GM21360 (cell line): ENCODE measurements at regions not wholly inside any gene's neighbourhood (a gene's known extent, or its start where the extent isn't known, plus 50 kb on each side); places are given as distances from the start of the nearest gene placed in this dataset.
"Not testable (repeated sequence)": the region's sequence is repeated elsewhere in the genome, so short reads cannot be mapped to it uniquely, and the experiment has no call there.

Experiments used
- ATAC-seq: cut with Tn5 transposase; IDR thresholded peaks from one replicate; pipeline ENCODE4 v1.9.1; 2021; ENCODE audit warnings: mild to moderate bottlenecking, moderate library complexity; ENCODE audit not compliant: unreplicated experiment

DNA sequence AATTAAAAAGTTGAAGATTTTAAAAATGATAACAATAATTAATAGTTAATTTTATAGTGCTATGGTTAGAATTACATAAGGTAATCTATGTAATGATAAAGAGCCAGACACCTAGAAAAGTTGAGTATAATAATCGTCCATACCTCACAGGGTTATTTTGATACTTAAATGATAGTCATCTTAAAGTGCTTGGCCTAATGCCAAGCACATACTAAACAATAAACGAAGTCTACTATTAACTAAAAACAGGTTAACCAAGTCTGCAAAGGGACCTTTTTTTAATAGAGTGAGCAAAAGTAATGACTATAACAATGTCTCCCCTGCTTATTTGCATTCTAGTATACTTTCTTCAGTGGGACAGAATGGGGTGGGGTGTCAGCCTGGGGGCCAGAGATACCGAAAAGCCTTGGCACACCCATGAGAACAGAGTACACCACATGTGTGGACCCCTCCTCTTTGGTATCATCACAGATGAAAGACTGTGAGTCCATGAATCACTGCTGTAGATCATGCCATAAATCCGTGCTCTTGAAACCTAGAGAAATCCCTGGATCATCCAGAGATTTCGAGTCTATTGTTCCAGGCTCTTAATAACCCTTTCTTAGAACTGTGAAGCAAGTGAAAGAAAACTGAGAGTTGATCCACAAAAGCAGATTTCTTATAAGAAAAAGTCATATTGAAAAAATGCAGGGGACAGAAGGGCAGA lies 249.5 kb downstream of the PRELID2 start:
- no peak for ATAC-seq

DNA sequence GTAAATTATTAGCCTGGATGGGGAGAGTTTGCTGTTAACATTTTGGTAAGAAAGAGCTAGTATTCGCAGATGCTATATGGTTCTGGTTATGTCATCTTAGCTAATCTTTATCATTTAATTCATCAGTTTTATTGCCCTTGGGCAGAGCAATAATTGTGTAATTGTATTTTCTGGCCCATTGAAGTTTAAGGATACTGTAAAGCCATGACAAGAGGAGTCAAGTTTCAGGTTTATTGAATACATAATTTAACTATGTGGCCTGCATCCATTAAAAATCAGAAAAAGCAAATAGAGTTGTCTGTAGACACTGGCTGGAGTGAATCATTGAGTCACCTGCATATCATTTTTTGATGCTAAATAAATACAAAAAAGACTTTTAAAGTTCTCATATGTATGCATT lies 255.8 kb downstream of the PRELID2 start:
- ATAC-seq: no peak

DNA sequence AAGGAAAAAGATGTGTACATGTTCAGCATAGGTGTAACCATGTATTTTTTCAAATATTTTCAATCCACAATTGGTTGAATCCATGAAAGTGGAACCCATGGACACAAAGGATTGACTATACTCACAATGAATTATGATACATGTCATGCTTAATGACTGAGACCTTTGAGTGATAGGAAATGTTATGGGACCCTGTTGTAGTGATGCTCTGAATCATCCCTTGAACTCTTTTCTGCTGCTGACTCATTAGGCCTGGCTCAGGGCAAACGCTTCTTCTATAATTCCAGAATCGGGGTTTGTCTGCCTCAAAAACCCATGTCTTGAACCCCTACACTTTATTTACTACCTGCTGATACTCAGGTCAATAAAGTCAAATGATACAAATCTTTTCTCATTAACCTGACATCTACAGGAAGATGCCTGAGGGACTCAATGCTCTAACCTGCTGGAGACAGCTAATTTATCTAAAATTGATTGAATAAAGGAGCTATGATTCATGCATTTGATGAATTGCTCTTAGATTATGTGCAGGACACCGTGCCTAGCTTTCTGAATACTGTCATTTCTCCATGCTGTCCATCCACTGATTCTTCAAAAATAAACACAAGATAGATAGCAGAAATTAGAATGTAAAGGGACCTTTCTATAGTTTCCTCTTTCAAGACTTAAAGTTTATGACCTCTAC lies 260.1 kb downstream of the PRELID2 start:
- ATAC-seq: no peak

DNA sequence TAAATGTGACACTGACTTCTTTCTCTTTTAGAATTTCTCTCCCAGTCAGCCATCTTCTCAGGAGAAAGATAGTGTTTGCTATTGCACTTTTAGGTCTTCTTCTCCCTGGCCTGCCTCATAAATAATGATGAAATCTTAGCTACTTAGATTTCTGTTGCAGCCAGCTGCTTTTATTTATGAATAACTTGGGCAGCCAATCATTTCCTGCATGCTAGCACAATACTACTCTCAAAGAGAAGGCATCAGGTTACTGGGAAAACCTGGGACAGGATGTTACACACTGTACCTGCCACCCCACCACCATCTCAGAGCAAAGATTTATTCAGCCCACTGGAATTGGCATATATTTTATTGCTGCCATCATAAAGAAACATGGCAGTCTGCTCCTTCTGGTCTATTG lies 266.6 kb downstream of the PRELID2 start:
- ATAC-seq: no peak

DNA sequence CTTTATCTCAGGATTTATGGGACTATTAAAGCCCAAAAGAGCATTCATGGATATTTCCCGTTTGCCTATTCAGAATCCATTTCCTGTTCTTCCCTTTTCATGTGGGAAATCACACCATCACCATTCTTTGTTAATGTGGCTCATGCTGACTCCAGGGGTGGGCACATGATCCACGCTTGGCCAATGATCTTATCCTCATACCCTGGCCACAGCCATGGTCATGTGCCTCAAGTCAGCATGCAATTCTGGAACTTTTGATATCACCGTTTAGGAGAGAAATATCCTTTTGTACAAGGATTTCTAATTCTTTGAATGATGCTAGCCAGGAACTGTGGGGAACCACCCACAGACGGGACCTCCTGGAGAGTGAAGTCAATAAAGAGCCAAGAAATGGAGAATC lies 272.2 kb downstream of the PRELID2 start:
- ATAC-seq: no peak

DNA sequence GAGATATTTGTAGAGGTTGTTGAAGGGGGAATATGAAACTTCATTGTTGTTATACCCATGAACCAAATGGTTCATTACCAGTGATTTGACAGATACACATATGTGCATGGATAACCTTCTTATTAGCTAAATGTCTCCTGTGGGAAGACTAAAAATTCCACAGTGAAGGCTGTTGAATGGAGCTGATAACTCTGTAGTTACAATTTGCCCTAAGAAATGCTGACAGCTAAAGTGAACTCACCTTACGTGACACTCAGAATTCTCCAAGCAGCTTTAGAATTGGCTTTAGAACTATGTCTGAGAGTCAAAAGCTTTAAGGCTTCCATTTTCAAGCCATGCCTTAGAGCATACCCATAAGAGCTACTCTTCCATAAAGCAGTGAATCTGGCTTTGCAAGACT lies 276.9 kb downstream of the PRELID2 start:
- no peak for ATAC-seq

DNA sequence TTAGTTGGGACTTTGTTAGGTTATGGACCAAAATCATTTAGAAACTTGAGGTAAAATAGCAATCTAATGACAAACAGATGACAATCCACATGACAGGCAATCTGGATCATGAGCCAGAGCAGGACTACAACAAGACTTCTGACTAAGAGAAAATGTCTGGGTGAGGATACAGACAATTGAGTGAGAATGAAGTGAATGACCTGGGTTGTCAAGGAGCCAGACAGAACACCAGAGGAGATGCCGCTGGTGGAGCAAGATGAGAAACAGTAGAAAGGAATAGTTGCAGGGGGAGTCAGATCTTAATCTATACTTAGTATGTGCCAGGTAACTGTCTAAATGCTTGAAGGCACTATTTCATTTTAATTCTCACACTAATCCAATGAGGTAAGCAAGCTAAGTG lies 277.8 kb downstream of the PRELID2 start:
- ATAC-seq: no peak

DNA sequence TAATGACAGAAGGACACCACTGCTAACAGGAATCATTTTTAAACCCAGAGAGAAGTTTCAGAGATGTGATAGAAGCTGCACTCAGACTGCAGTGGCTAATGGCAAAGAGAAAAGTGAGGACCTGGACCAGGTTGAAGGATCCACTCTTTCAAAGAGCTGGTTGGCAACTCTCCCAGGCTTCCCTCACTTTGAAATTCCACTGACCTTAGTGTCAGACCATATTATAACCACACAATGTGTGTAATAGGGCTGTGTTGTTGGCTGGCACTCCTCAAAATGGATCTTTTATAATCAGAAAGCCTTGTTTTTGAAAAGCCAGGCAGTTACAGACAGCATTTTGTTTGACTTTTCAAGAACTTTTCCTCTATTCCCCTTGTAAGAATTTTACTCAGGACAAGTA lies 280.7 kb downstream of the PRELID2 start:
- ATAC-seq: no peak

DNA sequence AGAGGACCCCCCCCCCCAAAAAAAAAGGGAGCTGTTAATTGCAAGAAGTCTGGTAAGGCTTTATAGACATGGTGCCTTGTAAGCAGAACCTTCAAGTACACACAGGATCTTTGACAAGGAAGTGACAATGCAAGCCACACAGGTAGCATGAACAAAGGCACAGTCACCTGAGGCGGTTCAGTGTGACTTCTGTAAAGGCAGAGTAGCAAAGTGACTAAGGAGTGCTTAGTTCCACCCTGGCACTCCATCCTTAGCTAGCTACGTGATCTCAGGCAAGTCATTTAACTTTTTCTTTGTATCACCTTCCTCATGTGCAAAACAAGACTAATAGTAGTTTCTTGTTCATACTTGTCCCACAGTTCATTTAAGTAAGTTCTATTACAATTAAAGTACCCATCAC lies 282.0 kb downstream of the PRELID2 start:
- no peak for ATAC-seq

DNA sequence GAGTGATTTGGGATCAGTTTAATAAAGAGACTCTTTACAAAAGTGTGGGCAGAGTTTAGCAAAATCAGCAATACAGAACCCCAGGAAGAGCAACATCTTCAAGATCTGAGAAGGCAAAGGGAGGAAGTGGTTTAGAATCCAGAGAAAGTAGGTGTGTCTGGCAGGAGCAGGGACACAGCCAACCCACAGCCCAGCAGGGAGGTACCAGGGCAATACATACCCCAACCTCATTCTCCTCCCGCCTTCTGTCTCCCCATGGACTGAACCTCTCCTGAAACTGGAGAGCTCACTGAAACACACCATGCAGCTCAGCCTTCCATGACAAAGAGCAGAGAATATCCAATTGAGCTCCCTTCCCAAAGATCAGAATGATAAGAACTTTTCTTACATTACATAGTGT lies 283.4 kb downstream of the PRELID2 start:
- no peak for ATAC-seq

DNA sequence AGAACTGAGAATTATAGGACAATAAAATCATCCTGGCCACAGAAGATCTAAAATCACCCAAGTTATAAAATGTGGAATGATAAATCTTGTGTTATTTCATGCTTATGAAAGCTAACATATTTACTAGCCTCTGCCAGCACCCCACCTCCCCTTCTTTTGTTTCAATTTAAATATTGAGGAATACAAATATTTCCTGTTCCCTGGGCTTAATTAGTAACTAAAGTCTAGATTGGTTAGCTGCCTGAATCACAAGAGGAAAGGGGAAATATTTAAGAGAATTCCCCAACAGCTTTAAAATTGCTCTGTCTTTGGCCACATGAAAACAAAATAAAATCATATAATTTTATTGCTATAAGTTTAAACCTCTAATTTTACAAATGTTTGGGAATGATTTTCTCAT lies 287.0 kb downstream of the PRELID2 start:
- ATAC-seq: no peak

DNA sequence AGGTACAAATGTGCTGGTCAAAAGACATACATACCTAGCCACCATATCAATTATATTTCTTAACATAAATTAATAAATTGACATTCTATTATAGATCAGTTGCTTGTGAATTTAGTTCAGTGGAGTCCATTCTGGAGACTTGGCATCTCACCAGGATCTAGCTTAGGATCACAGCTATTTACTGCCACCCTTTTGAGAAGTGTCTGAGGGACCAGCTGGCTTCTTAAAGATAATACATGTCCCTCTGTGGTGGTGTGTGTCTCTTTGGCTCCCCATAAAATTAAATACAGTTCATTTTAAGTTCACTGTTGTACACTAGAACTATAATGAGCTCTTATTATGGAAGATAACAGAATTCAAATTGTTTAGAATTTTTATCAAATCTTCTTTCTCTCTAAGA lies 290.7 kb downstream of the PRELID2 start:
- no peak for ATAC-seq

DNA sequence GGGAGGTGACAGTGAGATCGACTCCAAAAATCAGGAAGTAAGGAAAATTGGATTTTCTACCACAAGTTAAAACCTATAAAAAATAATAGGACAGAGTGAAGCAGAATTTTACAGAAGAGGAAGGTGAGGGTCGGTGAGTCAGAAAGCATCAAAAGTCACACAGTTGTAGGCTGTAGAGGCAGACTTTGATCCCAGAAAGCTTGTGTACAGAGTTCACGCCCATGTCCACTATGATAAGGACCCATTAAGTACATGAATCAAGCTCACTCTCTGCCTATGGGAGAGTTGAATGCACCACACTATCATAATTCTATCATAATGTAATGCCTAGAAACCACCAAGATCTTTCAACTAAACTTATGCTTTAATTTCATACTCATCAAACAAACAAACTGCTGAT lies 291.2 kb downstream of the PRELID2 start:
- no peak for ATAC-seq

DNA sequence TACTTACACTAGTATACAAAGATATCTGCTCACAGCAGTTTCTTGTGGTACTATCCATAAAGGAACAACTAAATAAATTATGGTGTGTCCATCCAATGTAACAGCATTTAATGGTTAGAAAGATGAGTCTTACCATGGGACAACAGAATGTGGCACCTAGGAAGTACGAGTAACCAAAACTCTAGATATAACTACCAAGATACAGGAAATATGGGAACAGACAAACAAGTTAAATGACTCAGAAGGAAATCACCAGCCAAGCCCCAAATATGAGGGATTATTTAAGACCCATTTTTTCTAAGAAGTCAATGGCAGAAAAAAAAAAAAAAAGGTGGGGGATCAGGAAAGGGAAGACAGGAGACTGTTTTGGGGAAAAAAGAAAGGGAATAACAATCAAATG lies 294.8 kb downstream of the PRELID2 start:
- no peak for ATAC-seq

DNA sequence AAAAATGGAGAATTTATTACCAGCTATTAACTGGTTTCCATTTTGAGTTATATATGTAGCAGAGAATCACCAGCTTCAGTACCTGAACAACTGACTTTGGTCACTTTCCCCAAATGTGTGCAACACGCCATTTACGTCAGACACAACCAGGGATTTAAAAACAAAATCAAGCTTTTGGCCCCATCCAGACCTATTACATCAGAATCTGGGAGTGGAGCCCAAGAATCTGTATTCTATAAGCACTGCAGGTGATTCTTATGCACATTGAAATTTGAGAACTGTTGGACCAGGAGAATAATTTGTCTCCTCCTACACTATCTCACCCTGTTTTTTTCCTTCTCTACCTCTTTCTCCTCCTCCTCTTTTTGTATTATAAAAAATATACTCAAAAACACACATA lies 295.9 kb downstream of the PRELID2 start:
- no peak for ATAC-seq

DNA sequence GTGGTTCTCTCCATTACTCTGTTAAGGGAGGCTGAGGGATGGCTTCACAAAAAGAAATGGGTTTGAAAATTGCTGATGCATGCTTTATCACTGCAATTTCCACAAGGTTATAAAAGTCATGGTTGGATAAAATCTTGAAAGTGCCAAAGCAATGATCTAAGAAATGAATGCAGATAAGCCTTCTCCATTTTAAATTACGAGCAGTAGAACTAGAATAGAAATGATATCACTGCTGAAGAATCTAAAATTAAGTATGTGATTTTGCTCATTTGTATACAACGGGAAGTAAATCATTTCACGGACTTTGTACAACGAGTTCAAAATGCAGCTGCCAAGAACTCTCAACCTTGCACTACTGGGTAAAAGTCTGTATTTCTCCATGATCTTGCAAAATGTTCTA lies 299.0 kb downstream of the PRELID2 start:
- ATAC-seq: no peak

DNA sequence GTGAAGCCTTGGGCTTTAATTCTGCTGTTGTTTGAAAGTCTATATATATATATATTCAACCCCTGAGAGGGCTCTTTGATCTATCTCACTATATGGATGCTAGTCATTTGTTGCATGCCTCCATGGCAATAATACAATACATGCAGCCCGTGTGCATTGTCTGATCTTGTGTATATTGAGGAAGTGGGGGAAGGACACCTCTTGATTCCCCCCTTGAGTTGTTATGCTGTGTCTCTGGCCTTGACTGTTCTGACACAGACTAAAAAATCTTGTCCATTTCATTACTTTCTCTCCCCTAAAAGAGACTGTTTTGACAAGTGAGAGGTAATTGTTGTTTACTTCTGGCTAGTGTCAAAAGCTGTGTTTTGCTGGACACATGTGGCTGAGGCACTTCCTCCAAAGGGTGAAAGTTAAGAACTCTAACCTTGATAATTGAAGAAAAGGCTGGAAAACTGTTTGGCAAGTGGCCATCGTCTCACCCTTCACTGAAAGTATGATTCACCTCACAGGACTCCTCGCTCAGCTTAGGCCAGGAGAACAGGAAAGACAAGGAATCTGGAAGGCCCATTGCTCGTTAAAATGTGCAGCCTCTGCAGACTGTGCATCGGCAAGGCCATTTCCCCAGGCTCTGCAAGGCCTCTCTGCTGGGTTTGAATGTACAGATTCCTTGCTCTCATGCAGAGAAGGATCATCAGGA lies 304.0 kb downstream of the PRELID2 start:
- ATAC-seq: no peak

DNA sequence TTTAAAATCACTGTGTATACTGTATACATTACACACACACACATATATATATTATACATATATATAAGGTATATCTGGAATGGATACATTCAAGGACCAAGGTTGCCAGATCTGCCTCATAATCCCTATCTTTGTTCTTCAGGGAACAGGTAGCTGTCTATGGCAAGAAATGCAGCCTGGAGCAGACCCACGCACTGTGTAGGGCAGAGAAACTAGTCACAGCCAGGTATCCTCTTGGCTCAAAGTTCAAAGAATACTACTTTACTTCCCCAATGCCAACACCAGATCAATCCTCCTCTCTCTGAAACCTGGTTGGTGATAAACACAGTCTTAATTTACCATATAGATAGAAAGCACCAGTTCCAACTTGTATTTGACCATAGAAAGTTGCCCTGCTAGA lies 313.6 kb downstream of the PRELID2 start:
- ATAC-seq: no peak

DNA sequence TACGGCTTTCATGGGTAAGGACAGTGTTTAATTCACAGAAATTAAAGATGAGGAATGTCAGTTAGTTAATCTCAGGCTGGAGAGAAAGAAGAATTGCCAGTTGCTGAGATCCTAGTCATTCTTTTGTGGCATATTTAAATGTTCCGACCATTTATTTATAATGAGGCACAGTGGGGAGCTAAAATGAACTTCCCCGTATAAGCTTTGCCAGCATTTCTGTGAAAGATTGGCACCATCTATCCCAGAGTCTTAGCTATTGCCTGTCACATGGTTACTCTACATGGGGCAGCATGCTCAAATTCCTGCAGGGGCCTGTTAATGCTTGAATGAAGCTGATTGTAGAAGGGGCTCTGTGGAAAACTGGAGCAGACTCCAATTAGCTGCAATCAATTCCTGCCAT lies 314.1 kb downstream of the PRELID2 start:
- ATAC-seq: no peak

DNA sequence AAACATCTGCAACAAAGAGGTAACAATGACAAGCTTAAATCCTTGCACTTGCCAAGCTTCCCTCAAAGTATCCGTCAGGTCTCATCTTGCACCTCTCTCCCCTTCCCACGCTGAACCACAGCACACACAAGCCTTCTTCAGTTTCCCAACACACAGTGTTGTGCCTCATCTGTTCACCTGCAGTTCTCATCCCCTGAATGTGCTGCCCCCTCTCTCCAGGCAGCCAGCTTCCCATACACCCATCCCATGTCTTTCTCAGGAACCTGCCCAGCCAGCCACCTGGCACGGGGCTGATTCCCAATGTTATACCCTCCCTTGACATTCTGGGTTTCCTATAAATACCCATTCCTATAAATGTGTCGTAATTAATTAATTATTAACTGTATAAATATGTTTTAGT lies 314.8 kb downstream of the PRELID2 start:
- ATAC-seq: no peak

DNA sequence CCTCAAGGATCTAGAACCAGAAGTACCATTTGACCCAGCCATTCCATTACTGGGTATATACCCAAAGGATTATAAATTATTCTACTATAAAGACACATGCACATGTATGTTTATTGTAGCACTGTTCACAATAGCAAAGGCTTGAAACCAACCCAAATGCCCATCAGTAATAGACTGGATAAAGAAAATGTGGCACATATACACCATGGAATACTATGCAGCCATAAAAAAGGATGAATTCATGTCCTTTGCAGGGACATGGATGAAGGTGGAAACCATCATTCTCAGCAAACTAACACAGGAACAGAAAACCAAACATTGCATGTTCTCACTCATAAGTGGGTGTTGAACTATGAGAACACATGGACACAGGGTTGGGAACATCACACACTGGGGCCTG lies 317.6 kb downstream of the PRELID2 start:
- ATAC-seq: not testable (repeated sequence)

DNA sequence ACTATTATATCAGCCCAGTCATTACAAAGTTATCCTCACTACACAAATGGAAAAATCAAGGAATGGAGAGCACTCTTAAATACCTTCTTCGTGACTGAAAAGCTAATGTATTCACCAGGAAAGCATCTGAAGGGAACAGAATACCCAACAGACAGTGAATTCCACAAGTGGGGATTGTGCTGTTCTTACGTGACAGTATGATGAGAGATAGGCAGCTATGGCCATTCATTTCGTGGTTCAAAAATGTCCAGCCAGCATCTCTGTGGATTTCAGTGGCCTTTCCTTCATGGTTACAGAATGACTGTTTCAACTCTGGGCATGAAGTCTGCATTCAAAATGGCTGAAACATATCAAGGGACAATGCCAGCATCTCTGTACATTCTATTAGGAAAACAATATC lies 323.8 kb downstream of the PRELID2 start:
- no peak for ATAC-seq
